ENCODE measurements at regions not wholly inside any gene's neighbourhood (a gene's known extent, or its start where the extent isn't known, plus 50 kb on each side); places are given as distances from the start of the nearest gene placed in this dataset.

DNA sequence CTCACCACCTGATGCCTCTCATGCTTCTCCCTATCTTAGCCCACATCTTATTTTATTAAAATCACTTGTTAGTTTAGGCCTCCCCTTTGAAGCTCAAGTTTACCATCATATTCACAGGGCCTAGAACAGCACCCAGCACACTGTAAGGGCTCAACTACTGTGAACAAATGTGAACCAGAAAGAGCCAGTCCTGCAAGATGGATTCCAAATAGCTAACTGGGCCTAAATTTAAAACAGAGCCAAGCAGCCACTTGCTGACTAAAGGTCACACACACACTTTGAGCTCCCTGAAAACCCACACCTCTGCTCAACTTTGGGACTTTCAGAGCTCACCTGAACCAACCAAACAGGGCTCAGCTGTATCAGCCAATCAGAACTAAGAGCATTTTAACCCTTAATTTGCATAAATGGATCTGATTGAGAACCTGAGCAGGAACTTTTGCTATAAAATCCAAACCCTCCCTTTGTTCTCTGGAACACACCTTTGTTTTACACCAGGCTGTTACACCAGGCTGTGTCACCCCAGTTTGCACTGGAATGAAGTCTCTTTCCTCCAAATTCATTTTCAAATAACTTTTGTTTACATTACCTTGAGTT lies 62.1 kb upstream of the EXOC1L start:
- ChIA-PET POLR2A (no interaction called here), CTCF (no interaction called here)
- no peak for DNase-seq (ENCODE audit: extremely low spot score)
- TF ChIP-seq NFRKB (IDR thresholded peaks at IDR 0.05) (no peak), LEF1 (IDR thresholded peaks at IDR 0.05; ENCODE audit: borderline replicate concordance) (no peak), ARNT (IDR thresholded peaks at IDR 0.05) (no peak), ELF4 (IDR thresholded peaks at IDR 0.05) (no peak), CTBP1 (IDR thresholded peaks at IDR 0.05; ENCODE audit: borderline replicate concordance) (no peak), TARDBP (IDR thresholded peaks at IDR 0.05) (no peak), FOXK2 (IDR thresholded peaks at IDR 0.05) (no peak), BHLHE40 (IDR thresholded peaks at IDR 0.05; ENCODE audit: borderline replicate concordance) (no peak), FOXM1 (IDR thresholded peaks at IDR 0.05; ENCODE audit: borderline replicate concordance) (no peak), SP1 (IDR thresholded peaks at IDR 0.05) (no peak)
- TF ChIP-seq, protein P1, sequence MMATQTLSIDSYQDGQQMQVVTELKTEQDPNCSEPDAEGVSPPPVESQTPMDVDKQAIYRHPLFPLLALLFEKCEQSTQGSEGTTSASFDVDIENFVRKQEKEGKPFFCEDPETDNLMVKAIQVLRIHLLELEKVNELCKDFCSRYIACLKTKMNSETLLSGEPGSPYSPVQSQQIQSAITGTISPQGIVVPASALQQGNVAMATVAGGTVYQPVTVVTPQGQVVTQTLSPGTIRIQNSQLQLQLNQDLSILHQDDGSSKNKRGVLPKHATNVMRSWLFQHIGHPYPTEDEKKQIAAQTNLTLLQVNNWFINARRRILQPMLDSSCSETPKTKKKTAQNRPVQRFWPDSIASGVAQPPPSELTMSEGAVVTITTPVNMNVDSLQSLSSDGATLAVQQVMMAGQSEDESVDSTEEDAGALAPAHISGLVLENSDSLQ (IDR thresholded peaks at IDR 0.05) = no peak

DNA sequence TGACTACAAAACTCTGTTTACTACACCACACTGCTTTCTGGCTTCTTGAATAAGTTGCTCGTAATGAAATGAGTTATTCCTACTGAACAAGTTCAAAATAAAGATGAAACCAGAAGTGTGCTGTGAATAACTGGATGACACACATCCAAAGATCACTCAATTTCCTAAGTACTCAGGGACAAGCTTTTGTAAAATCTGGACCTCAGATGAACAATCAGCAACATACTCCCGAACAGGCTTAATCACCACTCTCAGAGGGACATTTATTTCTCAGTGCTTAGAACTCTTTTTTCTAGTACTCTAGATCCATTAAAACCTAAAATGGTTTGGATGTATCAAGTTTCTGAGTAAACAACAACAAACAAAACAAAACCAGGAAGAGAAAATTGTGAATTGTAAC lies 61.5 kb upstream of the EXOC1L start:
- ChIA-PET CTCF (interaction anchor here (0.6 kb wide), 1 partner anchor 213 kb away, joined by 4 read pairs; no protein-coding TSS in a partner anchor), POLR2A (no interaction called here)
- TF ChIP-seq, protein P1 (IDR thresholded peaks at IDR 0.05) = no peak
- no peak for TF ChIP-seq FOXM1 (IDR thresholded peaks at IDR 0.05; ENCODE audit: borderline replicate concordance)
- no peak for TF ChIP-seq BHLHE40 (IDR thresholded peaks at IDR 0.05; ENCODE audit: borderline replicate concordance)
- TF ChIP-seq ELF4 (IDR thresholded peaks at IDR 0.05) = no peak
- no peak for TF ChIP-seq FOXK2 (IDR thresholded peaks at IDR 0.05)
- no peak for TF ChIP-seq FOXA1 (IDR thresholded peaks at IDR 0.05)
- TF ChIP-seq LEF1 (IDR thresholded peaks at IDR 0.05; ENCODE audit: borderline replicate concordance) = no peak
- no peak for TF ChIP-seq SP1 (IDR thresholded peaks at IDR 0.05)
- TF ChIP-seq TARDBP (IDR thresholded peaks at IDR 0.05) = no peak
- no peak for TF ChIP-seq ARNT (IDR thresholded peaks at IDR 0.05)
- no peak for TF ChIP-seq SUZ12 (IDR thresholded peaks at IDR 0.05)
- no peak for TF ChIP-seq ZNF384 (IDR thresholded peaks at IDR 0.05)
- TF ChIP-seq CTBP1 (IDR thresholded peaks at IDR 0.05; ENCODE audit: borderline replicate concordance) = no peak
- no peak for TF ChIP-seq HDGF (IDR thresholded peaks at IDR 0.05; ENCODE audit: borderline replicate concordance)
- no peak for TF ChIP-seq NFRKB (IDR thresholded peaks at IDR 0.05)
- no peak for TF ChIP-seq L3MBTL2 (conservative IDR thresholded peaks at IDR 0.05)
- no peak for DNase-seq (ENCODE audit: extremely low spot score)

DNA sequence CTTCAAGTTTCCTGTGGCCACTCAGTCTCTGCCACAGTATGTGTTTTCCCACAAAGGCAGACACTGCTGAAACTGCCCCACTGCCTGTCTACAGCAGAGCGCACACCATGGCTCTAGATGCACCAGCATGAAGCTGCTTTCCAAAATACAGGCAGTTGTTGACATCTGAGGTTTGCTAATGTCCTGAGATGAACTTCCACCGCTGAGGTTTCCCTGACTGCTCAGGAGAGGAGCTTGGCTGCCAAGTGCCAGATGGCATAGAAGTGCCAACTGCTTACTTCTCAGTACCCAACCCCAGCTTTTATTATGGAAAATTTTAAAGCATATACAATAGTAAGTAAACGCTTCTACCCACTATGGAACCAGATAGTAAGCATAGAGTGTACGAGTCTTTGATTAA lies 61.0 kb upstream of the EXOC1L start:
- no peak for TF ChIP-seq CTBP1 (IDR thresholded peaks at IDR 0.05; ENCODE audit: borderline replicate concordance)
- TF ChIP-seq HDGF (IDR thresholded peaks at IDR 0.05; ENCODE audit: borderline replicate concordance) = no peak
- TF ChIP-seq ARNT (IDR thresholded peaks at IDR 0.05) = no peak
- no peak for TF ChIP-seq NFRKB (IDR thresholded peaks at IDR 0.05)
- TF ChIP-seq FOXK2 (IDR thresholded peaks at IDR 0.05) = no peak
- TF ChIP-seq FOXM1 (IDR thresholded peaks at IDR 0.05; ENCODE audit: borderline replicate concordance) = no peak
- TF ChIP-seq L3MBTL2 (conservative IDR thresholded peaks at IDR 0.05) = no peak
- TF ChIP-seq SUZ12 (IDR thresholded peaks at IDR 0.05) = no peak
- CTCF ChIA-PET = interaction anchor here (0.6 kb wide), 1 partner anchor 214 kb away, joined by 4 read pairs; no protein-coding TSS in a partner anchor
- DNase-seq (ENCODE audit: extremely low spot score) = no peak
- POLR2A ChIA-PET = no interaction called here

DNA sequence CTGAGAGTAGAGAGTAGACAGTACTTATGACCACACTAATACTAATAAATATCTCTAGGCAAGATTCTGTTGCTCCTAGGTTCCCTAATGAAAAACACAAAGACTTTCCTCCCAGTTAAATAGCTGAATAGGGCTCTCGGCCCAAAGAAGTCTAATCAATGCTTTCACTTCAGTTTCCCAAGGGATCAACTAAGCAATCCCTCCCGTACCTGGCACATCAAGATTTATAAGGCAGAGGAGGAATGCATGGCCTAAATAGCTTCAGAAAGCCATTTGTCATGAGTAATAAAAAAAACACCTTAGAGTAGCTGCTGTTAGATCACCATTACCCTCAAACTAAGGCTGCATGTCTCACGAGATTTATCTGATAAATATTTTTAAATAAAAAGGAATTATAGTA lies 56.8 kb upstream of the EXOC1L start:
- no peak for DNase-seq (ENCODE audit: extremely low spot score)
- ChIA-PET POLR2A (interaction anchor here (1.0 kb wide), 1 partner anchor 91 kb away, joined by 4 read pairs; no protein-coding TSS in a partner anchor), CTCF (no interaction called here)
- no peak for TF ChIP-seq ARNT (IDR thresholded peaks at IDR 0.05)
- TF ChIP-seq, protein P1 (IDR thresholded peaks at IDR 0.05) = peak; percentile 16; the same call in 1 of the 2 replicates
- TF ChIP-seq L3MBTL2 (conservative IDR thresholded peaks at IDR 0.05) = no peak
- TF ChIP-seq CTBP1 (IDR thresholded peaks at IDR 0.05; ENCODE audit: borderline replicate concordance) = no peak

DNA sequence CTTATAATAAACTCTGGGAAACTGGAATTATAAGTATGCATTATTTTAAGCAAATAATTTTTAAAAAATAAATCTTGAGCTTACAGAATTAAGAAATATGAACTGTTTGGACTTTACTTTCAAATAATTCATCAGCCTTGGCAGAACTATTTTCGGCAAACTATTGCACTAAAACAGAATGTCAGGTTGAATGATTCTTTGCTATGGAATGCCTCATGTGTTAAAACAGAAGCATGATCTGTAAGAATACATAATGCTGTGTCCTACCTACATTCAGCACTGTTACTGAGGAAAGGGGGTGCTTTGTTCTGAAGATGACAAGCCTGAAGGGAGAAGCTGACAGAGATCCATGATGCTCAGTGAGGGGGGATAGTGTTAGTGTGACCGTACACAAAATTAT lies 55.6 kb upstream of the EXOC1L start:
- TF ChIP-seq FOXM1 (IDR thresholded peaks at IDR 0.05; ENCODE audit: borderline replicate concordance) (no peak), FOXK2 (IDR thresholded peaks at IDR 0.05) (no peak)
- ChIA-PET POLR2A (no interaction called here), CTCF (no interaction called here)
- no peak for DNase-seq (ENCODE audit: extremely low spot score)

DNA sequence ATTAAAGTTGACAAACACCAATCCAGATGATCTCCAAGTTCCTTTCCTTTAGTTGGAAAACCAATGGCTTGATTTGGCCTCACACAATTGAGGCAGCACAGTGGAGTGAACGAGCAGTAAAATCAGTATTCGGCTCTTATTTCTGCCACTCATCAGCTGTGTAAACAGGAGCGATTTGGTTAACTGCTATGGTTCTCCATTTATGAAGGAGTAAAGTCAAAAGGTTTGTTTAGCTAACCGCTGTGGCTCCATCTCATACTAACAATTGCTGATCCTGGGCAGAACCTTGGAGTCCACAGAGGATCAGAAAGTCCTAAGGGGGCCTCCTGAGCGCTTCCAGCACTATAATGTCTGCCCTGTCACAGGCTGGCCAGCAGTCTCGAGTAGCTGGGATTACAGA lies 54.5 kb upstream of the EXOC1L start:
- CTCF ChIA-PET = no interaction called here

More for the DNA sequence above, 54.5 kb upstream of the EXOC1L start:
- TF ChIP-seq ARNT (IDR thresholded peaks at IDR 0.05) (no peak), HDGF (IDR thresholded peaks at IDR 0.05; ENCODE audit: borderline replicate concordance) (no peak)
- TF ChIP-seq, protein P1 (IDR thresholded peaks at IDR 0.05) = peak; percentile 50; the same call in 1 of the 2 replicates
- DNase-seq (ENCODE audit: extremely low spot score) = no peak
- POLR2A ChIA-PET = no interaction called here
